Endothelial cell (in vitro differentiated cells): ENCODE measurements at regions not wholly inside any gene's neighbourhood (a gene's known extent, or its start where the extent isn't known, plus 50 kb on each side); places are given as distances from the start of the nearest gene placed in this dataset.

Experiments
- DNase-seq: peaks from one replicate; pipeline ENCODE4 v3.0.0; 2021; ENCODE audit warnings: low spot score
- H3K27ac Mint-ChIP-seq: one replicate; pipeline ENCODE4 v1.8.0; 2021; ENCODE audit warnings: mixed read lengths, inconsistent platforms; ENCODE audit not compliant: unreplicated experiment
- H3K27me3 Mint-ChIP-seq: one replicate; pipeline ENCODE4 v1.8.0; 2021; ENCODE audit warnings: mild to moderate bottlenecking, moderate library complexity, mixed read lengths, inconsistent platforms; ENCODE audit not compliant: unreplicated experiment
- H3K36me3 Mint-ChIP-seq: one replicate; pipeline ENCODE4 v1.8.0; 2021; ENCODE audit warnings: mild to moderate bottlenecking, low read depth, mixed read lengths, inconsistent platforms; ENCODE audit not compliant: unreplicated experiment
- H3K4me1 Mint-ChIP-seq: one replicate; pipeline ENCODE4 v1.8.0; 2021; ENCODE audit warnings: mild to moderate bottlenecking, mixed read lengths, inconsistent platforms; ENCODE audit not compliant: unreplicated experiment
- H3K4me3 Mint-ChIP-seq: one replicate; pipeline ENCODE4 v1.8.0; 2021; ENCODE audit warnings: mild to moderate bottlenecking, mixed read lengths, inconsistent platforms; ENCODE audit not compliant: unreplicated experiment
- H3K9me3 Mint-ChIP-seq: one replicate; pipeline ENCODE4 v1.8.0; 2021; ENCODE audit warnings: mixed read lengths, inconsistent platforms; ENCODE audit not compliant: unreplicated experiment
- CTCF ChIP-seq: fragments of 200-600 bp; sonication (generic); IDR thresholded peaks from one replicate; pipeline ENCODE4 v1.5.0; 2021; ENCODE audit warnings: antibody characterized with exemption; ENCODE audit not compliant: unreplicated experiment

GRCh38 chr3:72636969-72637597 lies 211.2 kb downstream of the SHQ1 start:
- no peak overlapping the region for H3K27ac Mint-ChIP-seq
- H3K4me3 Mint-ChIP-seq, result no peak overlapping the region

GRCh38 chr3:72635551-72635950 lies 212.7 kb downstream of the SHQ1 start:
- peaks cover 21% of the 10 kb centered on the region for H3K4me1 Mint-ChIP-seq
- H3K9me3 Mint-ChIP-seq, result no peaks in the 10 kb centered on the region
- H3K27ac Mint-ChIP-seq, result no peak overlapping the region
- H3K36me3 Mint-ChIP-seq, result no peaks in the 10 kb centered on the region
- no peak for TF ChIP-seq CTCF
- DNase-seq, result no peak
- peaks cover 4% of the 10 kb centered on the region for H3K27me3 Mint-ChIP-seq
- no peak overlapping the region for H3K4me3 Mint-ChIP-seq

More at GRCh38 chr3:72636969-72637597, 211.2 kb downstream of the SHQ1 start:
- TF ChIP-seq CTCF, result no peak
- no peak for DNase-seq
- peaks cover 5% of the 10 kb centered on the region for H3K27me3 Mint-ChIP-seq
- H3K9me3 Mint-ChIP-seq, result no peaks in the 10 kb centered on the region
- H3K4me1 Mint-ChIP-seq, result peaks cover 14% of the 10 kb centered on the region
- H3K36me3 Mint-ChIP-seq, result no peaks in the 10 kb centered on the region

- H3K4me1 Mint-ChIP-seq, result peaks cover 33% of the 10 kb centered on the region
- peaks cover 4% of the 10 kb centered on the region for H3K27me3 Mint-ChIP-seq
- no peak overlapping the region for H3K4me3 Mint-ChIP-seq
- no peak for DNase-seq
- H3K27ac Mint-ChIP-seq, result no peak overlapping the region
- H3K36me3 Mint-ChIP-seq, result no peaks in the 10 kb centered on the region
- H3K9me3 Mint-ChIP-seq, result no peaks in the 10 kb centered on the region
- TF ChIP-seq CTCF, result no peak
Measured at GRCh38 chr3:72634128-72634527, 214.1 kb downstream of the SHQ1 start.

- H3K27me3 Mint-ChIP-seq, result peaks cover 5% of the 10 kb centered on the region
- DNase-seq, result no peak
- TF ChIP-seq CTCF, result no peak
- no peaks in the 10 kb centered on the region for H3K36me3 Mint-ChIP-seq
- H3K9me3 Mint-ChIP-seq, result no peaks in the 10 kb centered on the region
- no peak overlapping the region for H3K27ac Mint-ChIP-seq
- peaks cover 34% of the 10 kb centered on the region for H3K4me1 Mint-ChIP-seq
- no peak overlapping the region for H3K4me3 Mint-ChIP-seq
Measured at GRCh38 chr3:72633534-72633933, 214.7 kb downstream of the SHQ1 start.

- Mint-ChIP-seq H3K27me3 (peaks cover 2% of the 10 kb centered on the region), H3K27ac (no peak overlapping the region), H3K9me3 (no peaks in the 10 kb centered on the region), H3K4me3 (no peak overlapping the region), H3K36me3 (no peaks in the 10 kb centered on the region), H3K4me1 (peaks cover 33% of the 10 kb centered on the region)
- DNase-seq, result no peak
- TF ChIP-seq CTCF, result no peak
Measured at GRCh38 chr3:72633121-72633520, 215.1 kb downstream of the SHQ1 start.
